ENCODE measurements at regions not wholly inside any gene's neighbourhood (a gene's known extent, or its start where the extent isn't known, plus 50 kb on each side); places are given as distances from the start of the nearest gene placed in this dataset.

GRCh38 chr3:80116281-80116680 is 348.5 kb upstream of the ROBO1 start:
- DNase-seq (ENCODE audit: extremely low spot score, unreplicated experiment), result no peak
- no peak overlapping the region for H3K4me3 Mint-ChIP-seq
- no peaks in the 10 kb centered on the region for H3K4me1 Mint-ChIP-seq (ENCODE audit: unreplicated experiment)
- no peaks in the 10 kb centered on the region for H3K27me3 Mint-ChIP-seq
- no peaks in the 10 kb centered on the region for H3K9me3 Mint-ChIP-seq
- TF ChIP-seq CTCF (conservative IDR thresholded peaks at IDR 0.05), result no peak
- no peaks in the 10 kb centered on the region for H3K36me3 Mint-ChIP-seq
- H3K27ac Mint-ChIP-seq, result no peak overlapping the region

- Mint-ChIP-seq H3K27ac (no peak overlapping the region), H3K9me3 (no peaks in the 10 kb centered on the region), H3K4me3 (no peak overlapping the region), H3K36me3 (no peaks in the 10 kb centered on the region), H3K27me3 (no peaks in the 10 kb centered on the region), H3K4me1 (ENCODE audit: unreplicated experiment) (no peaks in the 10 kb centered on the region)
- no peak for TF ChIP-seq CTCF (conservative IDR thresholded peaks at IDR 0.05)
- no peak for DNase-seq (ENCODE audit: extremely low spot score, unreplicated experiment)
These were observed 346.9 kb upstream of the ROBO1 start for GRCh38 chr3:80114694-80115093.

GRCh38 chr3:80113331-80113730 is 345.5 kb upstream of the ROBO1 start:
- Mint-ChIP-seq H3K9me3 (no peaks in the 10 kb centered on the region), H3K27me3 (no peaks in the 10 kb centered on the region), H3K4me1 (ENCODE audit: unreplicated experiment) (no peaks in the 10 kb centered on the region)

GRCh38 chr3:80099559-80100066 is 331.8 kb upstream of the ROBO1 start:
- H3K27ac Mint-ChIP-seq, result no peak overlapping the region
- H3K27me3 Mint-ChIP-seq, result no peaks in the 10 kb centered on the region
- no peaks in the 10 kb centered on the region for H3K9me3 Mint-ChIP-seq
- no peak for DNase-seq (ENCODE audit: extremely low spot score, unreplicated experiment)
- no peak overlapping the region for H3K4me3 Mint-ChIP-seq
- TF ChIP-seq CTCF (conservative IDR thresholded peaks at IDR 0.05), result no peak
- no peaks in the 10 kb centered on the region for H3K36me3 Mint-ChIP-seq
- H3K4me1 Mint-ChIP-seq (ENCODE audit: unreplicated experiment), result peaks cover 6% of the 10 kb centered on the region

More at GRCh38 chr3:80113331-80113730, 345.5 kb upstream of the ROBO1 start:
- no peak for DNase-seq (ENCODE audit: extremely low spot score, unreplicated experiment)
- H3K27ac Mint-ChIP-seq, result no peak overlapping the region
- no peak for TF ChIP-seq CTCF (conservative IDR thresholded peaks at IDR 0.05)
- no peak overlapping the region for H3K4me3 Mint-ChIP-seq
- no peaks in the 10 kb centered on the region for H3K36me3 Mint-ChIP-seq

- no peak for DNase-seq (ENCODE audit: extremely low spot score, unreplicated experiment)
- Mint-ChIP-seq H3K27ac (no peak overlapping the region), H3K4me3 (no peak overlapping the region), H3K4me1 (ENCODE audit: unreplicated experiment) (peaks cover 13% of the 10 kb centered on the region), H3K27me3 (no peaks in the 10 kb centered on the region), H3K9me3 (no peaks in the 10 kb centered on the region), H3K36me3 (no peaks in the 10 kb centered on the region)
- no peak for TF ChIP-seq CTCF (conservative IDR thresholded peaks at IDR 0.05)
These were observed 329.9 kb upstream of the ROBO1 start for GRCh38 chr3:80097674-80098073.

- DNase-seq (ENCODE audit: extremely low spot score, unreplicated experiment), result no peak
- Mint-ChIP-seq H3K4me1 (ENCODE audit: unreplicated experiment) (peaks cover 13% of the 10 kb centered on the region), H3K4me3 (no peak overlapping the region), H3K9me3 (no peaks in the 10 kb centered on the region), H3K27me3 (no peaks in the 10 kb centered on the region), H3K27ac (no peak overlapping the region), H3K36me3 (no peaks in the 10 kb centered on the region)
- TF ChIP-seq CTCF (conservative IDR thresholded peaks at IDR 0.05), result no peak
These were observed 329.1 kb upstream of the ROBO1 start for GRCh38 chr3:80096909-80097308.
